GM21529 (cell line): ENCODE measurements at regions not wholly inside any gene's neighbourhood (a gene's known extent, or its start where the extent isn't known, plus 50 kb on each side); places are given as distances from the start of the nearest gene placed in this dataset.

Experiments
- ATAC-seq: cut with Tn5 transposase; IDR thresholded peaks from one replicate; pipeline ENCODE4 v1.9.1; 2021; ENCODE audit not compliant: unreplicated experiment

- ATAC-seq, result peak; percentile 58
Measured at GRCh38 chr10:101297901-101298486, 56.0 kb upstream of the BTRC start.

- ATAC-seq, result no peak
Measured at GRCh38 chr10:101299211-101299610, 54.8 kb upstream of the BTRC start.

- no peak for ATAC-seq
Measured at GRCh38 chr10:101301111-101301731, 52.7 kb upstream of the BTRC start.

- no peak for ATAC-seq
Measured at GRCh38 chr10:101303087-101303703, 50.8 kb upstream of the BTRC start.
